Keratinocyte (primary cell): ENCODE measurements at regions not wholly inside any gene's neighbourhood (a gene's known extent, or its start where the extent isn't known, plus 50 kb on each side); places are given as distances from the start of the nearest gene placed in this dataset.

Experiments used
- DNase-seq: peaks from one replicate; pipeline ENCODE4 v3.0.0-alpha.2; 2011; ENCODE audit warnings: low read depth, missing footprints, low spot score
- FAIRE-seq: peaks from 2 replicates; lab custom pipeline; 2011; peaks lifted over from hg19 to GRCh38; lab: Jason Lieb, UNC
- H2AFZ ChIP-seq: 2 replicates; pipeline ENCODE4 v1.6.0; 2012; ENCODE audit warnings: low read length, control low read depth, inconsistent platforms; ENCODE audit not compliant: control insufficient read depth
- H3K27ac ChIP-seq: 2 replicates; pipeline ENCODE4 v1.5.1; 2011; ENCODE audit warnings: low read length; ENCODE audit not compliant: control insufficient read depth, insufficient read depth
- H3K27me3 ChIP-seq: 3 replicates; pipeline ENCODE4 v1.6.0; 2011; ENCODE audit warnings: low read length; ENCODE audit not compliant: control insufficient read depth, insufficient read depth; ENCODE audit errors: extremely low read depth
- H3K36me3 ChIP-seq, 2 experiments: 2 replicates in 1 of 2; 3 replicates in 1 of 2; pipeline ENCODE4 v1.5.1; 2011; ENCODE audit warnings: low read length in 2 of 2, mild to moderate bottlenecking in 1 of 2; ENCODE audit not compliant: control insufficient read depth in 2 of 2, insufficient read depth in 2 of 2; ENCODE audit errors: extremely low read depth in 1 of 2
- H3K4me1 ChIP-seq: 3 replicates; pipeline ENCODE4 v1.5.1; 2011; ENCODE audit warnings: low read length; ENCODE audit not compliant: control insufficient read depth, insufficient read depth; ENCODE audit errors: extremely low read depth
- H3K4me2 ChIP-seq: 3 replicates; pipeline ENCODE4 v1.6.0; 2011; ENCODE audit warnings: low read depth, low read length; ENCODE audit not compliant: control insufficient read depth, insufficient read depth; ENCODE audit errors: extremely low read depth
- H3K4me3 ChIP-seq, 3 experiments: fragments of 200-600 bp in 1 of 3; sonication (generic) in 1 of 3; 2 replicates in 2 of 3; 3 replicates in 1 of 3; pipeline ENCODE4 v1.5.1; 2011 to 2016; ENCODE audit warnings: low read length in 3 of 3, mild to moderate bottlenecking in 3 of 3, control low read depth in 2 of 3, inconsistent platforms in 1 of 3, low read depth in 1 of 3, mixed read lengths in 1 of 3, mixed run types in 1 of 3, moderate library complexity in 1 of 3; ENCODE audit not compliant: control insufficient read depth in 2 of 3, insufficient read depth in 2 of 3; ENCODE audit errors: extremely low read depth in 1 of 3
- H3K79me2 ChIP-seq: 2 replicates; pipeline ENCODE4 v1.6.0; 2012; ENCODE audit warnings: low read length; ENCODE audit not compliant: control insufficient read depth, insufficient read depth
- H3K9ac ChIP-seq: 3 replicates; pipeline ENCODE4 v1.6.0; 2011; ENCODE audit warnings: low read length; ENCODE audit not compliant: control insufficient read depth, insufficient read depth; ENCODE audit errors: extremely low read depth
- H3K9me1 ChIP-seq: 3 replicates; pipeline ENCODE4 v1.6.0; 2011; ENCODE audit warnings: low read length; ENCODE audit not compliant: control insufficient read depth, insufficient read depth; ENCODE audit errors: extremely low read depth
- H3K9me3 ChIP-seq: 2 replicates; pipeline ENCODE4 v1.5.1; 2012; ENCODE audit warnings: low read depth, low read length; ENCODE audit not compliant: control insufficient read depth
- H4K20me1 ChIP-seq: 3 replicates; pipeline ENCODE4 v1.6.0; 2011; ENCODE audit warnings: low read length; ENCODE audit not compliant: control insufficient read depth, insufficient read depth; ENCODE audit errors: extremely low read depth
- EZH2 ChIP-seq: IDR thresholded peaks from one replicate; pipeline ENCODE4 v1.6.1; 2012; ENCODE audit warnings: inconsistent platforms, mild to moderate bottlenecking, low read length, moderate library complexity
- dilution Hi-C: fragments of 300-500 bp; cut with MboI; formaldehyde crosslinking; loops from one replicate; pipeline ENCODE4 v1.7.0; 2020; ENCODE audit warnings: low sequenced_read_pairs; ENCODE audit not compliant: extremely low pct_ligation_motif_present
- TF ChIP-seq, protein P1 (sequence below), 3 experiments: IDR thresholded peaks in 1 of 3; conservative IDR thresholded peaks in 1 of 3; optimal IDR thresholded peaks in 1 of 3; 2 replicates in 2 of 3; 3 replicates in 1 of 3; pipeline versions ENCODE3 to v1.5.1; 2011; ENCODE audit warnings: low read length in 3 of 3, mild to moderate bottlenecking in 3 of 3, moderate library complexity in 2 of 3, control low read depth in 1 of 3, inconsistent platforms in 1 of 3; ENCODE audit not compliant: insufficient read depth in 2 of 3; ENCODE audit errors: extremely low read depth in 1 of 3

DNA sequence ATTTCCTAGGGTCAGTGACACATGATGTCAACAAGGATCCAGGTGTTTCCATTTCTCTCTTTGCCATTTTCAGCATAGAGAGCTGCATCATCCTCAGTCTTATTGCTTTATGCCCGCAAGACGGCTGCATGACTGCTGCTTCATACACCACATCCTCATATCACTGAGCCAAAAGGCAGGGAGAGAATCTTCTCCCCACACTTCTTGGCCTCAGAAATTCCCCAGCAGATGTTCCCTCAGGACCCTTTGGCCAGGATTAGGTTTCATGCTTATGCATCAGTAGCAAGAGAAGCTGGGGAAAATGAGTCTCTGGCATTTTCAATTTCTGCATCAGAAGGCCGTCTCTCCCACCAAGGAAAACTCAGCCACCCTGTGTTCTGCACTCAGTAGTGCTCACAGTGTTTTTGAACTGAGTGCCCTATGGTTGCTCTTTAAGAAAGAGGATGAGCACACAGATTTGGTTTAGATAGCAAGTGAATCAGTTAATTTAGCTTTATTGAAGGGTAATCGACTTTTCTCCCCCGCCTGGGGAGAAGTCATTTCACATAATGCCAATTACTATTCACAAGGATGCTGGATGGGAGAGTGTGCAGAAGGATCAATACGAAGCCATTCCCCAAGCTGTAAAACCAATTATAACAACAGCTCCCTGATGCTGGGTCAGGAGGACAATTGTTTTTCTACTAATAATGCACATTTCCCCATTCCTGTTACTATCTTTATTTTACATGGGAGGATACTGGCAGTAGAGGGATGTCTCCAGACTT is 360.2 kb downstream of the HHIPL2 start:
- Histone ChIP-seq H3K79me2 (no peaks in the 10 kb centered on the region), H3K9me1 (no peaks in the 10 kb centered on the region), H3K4me1 (no peaks in the 10 kb centered on the region), H3K27ac (no peak overlapping the region), H3K9ac (no peak overlapping the region), H4K20me1 (no peaks in the 10 kb centered on the region), H3K4me2 (no peak overlapping the region), H3K36me3 (no peaks in the 10 kb centered on the region), H3K27me3 (no peaks in the 10 kb centered on the region), H3K4me3 (no peak overlapping the region), H3K9me3 (no peaks in the 10 kb centered on the region), H2AFZ (no peak overlapping the region)
- TF ChIP-seq, protein P1, sequence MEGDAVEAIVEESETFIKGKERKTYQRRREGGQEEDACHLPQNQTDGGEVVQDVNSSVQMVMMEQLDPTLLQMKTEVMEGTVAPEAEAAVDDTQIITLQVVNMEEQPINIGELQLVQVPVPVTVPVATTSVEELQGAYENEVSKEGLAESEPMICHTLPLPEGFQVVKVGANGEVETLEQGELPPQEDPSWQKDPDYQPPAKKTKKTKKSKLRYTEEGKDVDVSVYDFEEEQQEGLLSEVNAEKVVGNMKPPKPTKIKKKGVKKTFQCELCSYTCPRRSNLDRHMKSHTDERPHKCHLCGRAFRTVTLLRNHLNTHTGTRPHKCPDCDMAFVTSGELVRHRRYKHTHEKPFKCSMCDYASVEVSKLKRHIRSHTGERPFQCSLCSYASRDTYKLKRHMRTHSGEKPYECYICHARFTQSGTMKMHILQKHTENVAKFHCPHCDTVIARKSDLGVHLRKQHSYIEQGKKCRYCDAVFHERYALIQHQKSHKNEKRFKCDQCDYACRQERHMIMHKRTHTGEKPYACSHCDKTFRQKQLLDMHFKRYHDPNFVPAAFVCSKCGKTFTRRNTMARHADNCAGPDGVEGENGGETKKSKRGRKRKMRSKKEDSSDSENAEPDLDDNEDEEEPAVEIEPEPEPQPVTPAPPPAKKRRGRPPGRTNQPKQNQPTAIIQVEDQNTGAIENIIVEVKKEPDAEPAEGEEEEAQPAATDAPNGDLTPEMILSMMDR (optimal IDR thresholded peaks at IDR 0.05 in 1 of 3, IDR thresholded peaks at IDR 0.05 in 1 of 3, conservative IDR thresholded peaks at IDR 0.05 in 1 of 3; ENCODE audit: extremely low read depth in 1 of 3, insufficient read depth in 2 of 3, low read length in 3 of 3): no peak
- no peak for TF ChIP-seq EZH2
- no peak for FAIRE-seq
- dilution Hi-C loops: no loop called here
- no peak for DNase-seq

DNA sequence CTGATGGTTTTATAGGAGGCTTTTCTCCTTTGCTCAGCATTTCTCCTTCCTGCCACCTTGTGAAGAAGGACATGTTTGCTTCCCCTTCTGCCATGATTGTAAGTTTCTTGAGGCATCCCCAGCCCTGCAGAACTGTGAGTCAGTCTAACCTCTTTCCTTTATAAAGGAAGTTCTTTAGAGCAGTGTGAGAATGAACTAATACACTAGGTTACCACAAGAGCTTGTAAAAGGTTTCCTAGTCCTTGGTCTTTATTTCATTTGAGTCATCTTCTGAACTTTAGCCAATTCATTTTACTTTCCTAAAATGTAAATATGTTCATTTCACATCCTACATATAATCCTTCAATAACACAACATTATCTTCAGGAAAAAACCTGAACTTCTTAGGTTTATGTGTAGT is 365.3 kb downstream of the HHIPL2 start:
- dilution Hi-C loops: no loop called here
- no peak for TF ChIP-seq EZH2
- TF ChIP-seq, protein P1 (optimal IDR thresholded peaks at IDR 0.05 in 1 of 3, IDR thresholded peaks at IDR 0.05 in 1 of 3, conservative IDR thresholded peaks at IDR 0.05 in 1 of 3; ENCODE audit: extremely low read depth in 1 of 3, insufficient read depth in 2 of 3, low read length in 3 of 3): no peak

More for the DNA sequence above, 365.3 kb downstream of the HHIPL2 start:
- Histone ChIP-seq H3K9ac (no peak overlapping the region), H3K36me3 (no peaks in the 10 kb centered on the region), H3K9me1 (no peaks in the 10 kb centered on the region), H3K4me1 (no peaks in the 10 kb centered on the region), H4K20me1 (no peaks in the 10 kb centered on the region), H2AFZ (no peak overlapping the region), H3K4me2 (no peak overlapping the region), H3K4me3 (no peak overlapping the region), H3K9me3 (no peaks in the 10 kb centered on the region), H3K27ac (no peak overlapping the region), H3K27me3 (no peaks in the 10 kb centered on the region), H3K79me2 (no peaks in the 10 kb centered on the region)
- DNase-seq: no peak
- FAIRE-seq: no peak
